ENCODE measurements at regions not wholly inside any gene's neighbourhood (a gene's known extent, or its start where the extent isn't known, plus 50 kb on each side); places are given as distances from the start of the nearest gene placed in this dataset.
A peak's percentile ranks its signal among the peaks of the same experiment; 100 is the strongest.
"Not testable (repeated sequence)": the region's sequence is repeated elsewhere in the genome, so short reads cannot be mapped to it uniquely, and the experiment has no call there.

- DNase-seq = no peak
- H3K27me3 Mint-ChIP-seq = peaks cover 11% of the 10 kb centered on the region
- H3K36me3 Mint-ChIP-seq = no peaks in the 10 kb centered on the region
- CTCF ChIA-PET = no interaction called here
- H3K4me3 Mint-ChIP-seq = no peak overlapping the region
- H3K9me3 Mint-ChIP-seq = peaks cover 2% of the 10 kb centered on the region
- no peak overlapping the region for H3K27ac Mint-ChIP-seq
- peaks cover 23% of the 10 kb centered on the region for H3K4me1 Mint-ChIP-seq
Observed at GRCh38 chr6:15020119-15020770, 225.6 kb upstream of the JARID2 start.

DNA sequence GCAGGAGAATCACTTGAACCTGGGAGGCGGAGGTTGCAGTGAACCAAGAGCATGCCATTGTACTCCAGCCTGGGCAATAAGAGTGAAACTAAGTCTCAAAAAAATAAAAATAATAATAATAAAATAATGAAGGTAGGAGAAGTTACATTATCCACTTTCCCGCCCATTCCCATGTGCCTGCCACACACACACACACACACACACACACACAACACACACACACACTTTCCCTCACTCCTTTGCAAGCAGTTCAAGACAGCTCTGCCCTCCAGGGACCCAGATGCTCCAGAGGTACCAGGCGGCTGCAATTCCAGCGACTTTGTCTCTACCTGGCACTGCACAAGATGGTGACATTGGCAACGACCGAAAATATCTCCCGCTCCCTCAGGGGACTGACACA, 224.8 kb upstream of the JARID2 start:
- DNase-seq = no peak
- H3K27me3 Mint-ChIP-seq = peaks cover 8% of the 10 kb centered on the region
- peaks cover 2% of the 10 kb centered on the region for H3K9me3 Mint-ChIP-seq
- CTCF ChIA-PET = no interaction called here
- H3K27ac Mint-ChIP-seq = no peak overlapping the region
- H3K36me3 Mint-ChIP-seq = no peaks in the 10 kb centered on the region
- no peak overlapping the region for H3K4me3 Mint-ChIP-seq
- H3K4me1 Mint-ChIP-seq = peaks cover 23% of the 10 kb centered on the region

GRCh38 chr6:15023018-15023417, 222.9 kb upstream of the JARID2 start:
- DNase-seq, H3K4me3 Mint-ChIP-seq, CTCF ChIA-PET, H3K27me3 Mint-ChIP-seq, H3K9me3 Mint-ChIP-seq, H3K36me3 Mint-ChIP-seq: not testable (repeated sequence)
- H3K4me1 Mint-ChIP-seq = peaks cover 13% of the 10 kb centered on the region
- peak overlapping the region; percentile 37 for H3K27ac Mint-ChIP-seq

DNA sequence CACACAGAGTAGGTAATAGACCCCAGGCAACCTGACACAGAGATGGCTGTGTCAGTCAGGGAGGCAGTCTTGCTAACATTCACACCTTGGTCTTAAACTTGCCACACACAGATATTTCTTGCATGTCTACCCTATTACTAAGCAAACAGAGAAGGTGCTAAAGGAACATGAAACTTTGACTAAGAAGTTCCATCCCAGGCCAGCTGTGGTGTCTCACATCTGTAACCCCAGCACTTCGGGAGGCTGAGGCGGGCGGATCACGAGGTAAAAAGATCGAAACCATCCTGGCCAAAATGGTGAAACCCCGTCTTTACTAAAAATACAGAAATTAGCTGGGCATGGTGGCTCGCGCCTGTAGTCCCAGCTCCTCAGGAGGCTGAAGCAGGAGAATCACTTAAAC, 222.4 kb upstream of the JARID2 start:
- Mint-ChIP-seq H3K27me3 (no peaks in the 10 kb centered on the region), H3K9me3 (peaks cover 2% of the 10 kb centered on the region), H3K27ac (peak overlapping the region; percentile 37), H3K4me3 (no peak overlapping the region), H3K4me1 (peaks cover 10% of the 10 kb centered on the region), H3K36me3 (no peaks in the 10 kb centered on the region)
- CTCF ChIA-PET = no interaction called here
- DNase-seq = no peak

GRCh38 chr6:15025446-15025845, 220.4 kb upstream of the JARID2 start:
- Mint-ChIP-seq H3K4me1 (peaks cover 7% of the 10 kb centered on the region), H3K36me3 (no peaks in the 10 kb centered on the region), H3K9me3 (peaks cover 3% of the 10 kb centered on the region), H3K27me3 (no peaks in the 10 kb centered on the region), H3K4me3 (no peak overlapping the region), H3K27ac (no peak overlapping the region)
- CTCF ChIA-PET = no interaction called here
- DNase-seq = no peak

GRCh38 chr6:15026832-15027231, 219.0 kb upstream of the JARID2 start:
- H3K4me3 Mint-ChIP-seq = no peak overlapping the region
- DNase-seq = no peak
- CTCF ChIA-PET = interaction anchor here (0.9 kb wide), 1 partner anchor 150 kb away, joined by 3 read pairs; no protein-coding TSS in a partner anchor
- H3K27ac Mint-ChIP-seq = no peak overlapping the region
- H3K4me1 Mint-ChIP-seq = peaks cover 9% of the 10 kb centered on the region
- peaks cover 2% of the 10 kb centered on the region for H3K36me3 Mint-ChIP-seq
- H3K27me3 Mint-ChIP-seq = no peaks in the 10 kb centered on the region
- H3K9me3 Mint-ChIP-seq = peaks cover 4% of the 10 kb centered on the region

DNA sequence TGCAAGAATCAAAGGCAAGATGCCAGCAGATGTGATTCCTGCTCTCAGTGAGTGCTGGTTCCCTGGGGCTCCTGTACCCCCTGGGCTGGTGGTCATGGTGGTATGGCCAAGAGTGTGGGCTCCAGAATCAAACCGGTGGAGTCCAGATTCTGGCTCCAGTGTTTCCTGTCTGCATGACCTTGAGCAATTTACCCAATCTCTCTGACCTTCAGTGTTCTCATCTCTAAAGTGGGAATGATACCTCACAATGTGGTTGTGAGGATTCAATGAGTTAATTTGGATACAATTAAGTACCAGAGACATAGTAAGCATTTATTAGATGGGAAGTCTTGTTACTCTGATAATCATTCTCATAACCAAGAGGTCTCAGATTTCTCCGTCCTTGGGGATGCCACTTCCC, 218.4 kb upstream of the JARID2 start:
- Mint-ChIP-seq H3K27me3 (no peaks in the 10 kb centered on the region), H3K27ac (no peak overlapping the region), H3K36me3 (peaks cover 2% of the 10 kb centered on the region), H3K4me3 (no peak overlapping the region), H3K4me1 (peaks cover 10% of the 10 kb centered on the region), H3K9me3 (peaks cover 4% of the 10 kb centered on the region)
- DNase-seq = no peak
- CTCF ChIA-PET = no interaction called here

DNA sequence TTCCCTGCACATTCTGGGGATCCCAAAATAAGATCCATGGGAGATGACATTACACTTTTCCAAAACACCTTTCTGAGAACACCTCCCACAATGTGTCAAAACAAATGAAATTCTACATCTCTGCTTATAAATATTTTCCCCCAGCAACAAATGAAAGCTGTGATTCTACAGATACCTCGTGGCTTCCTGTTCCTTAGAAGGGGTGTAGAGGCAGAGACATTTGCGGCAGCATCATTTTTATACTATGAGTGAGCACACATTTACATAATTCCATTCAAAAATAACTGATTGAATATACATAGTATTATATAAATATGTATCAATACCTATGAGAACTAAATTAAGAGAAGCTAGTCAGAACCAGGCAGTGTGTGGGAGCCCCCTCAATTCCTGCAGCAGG, 213.9 kb upstream of the JARID2 start:
- H3K9me3 Mint-ChIP-seq = peaks cover 4% of the 10 kb centered on the region
- peaks cover 4% of the 10 kb centered on the region for H3K27me3 Mint-ChIP-seq
- peaks cover 9% of the 10 kb centered on the region for H3K4me1 Mint-ChIP-seq
- no peak overlapping the region for H3K27ac Mint-ChIP-seq
- H3K36me3 Mint-ChIP-seq = peaks cover 2% of the 10 kb centered on the region
- no peak overlapping the region for H3K4me3 Mint-ChIP-seq
- no peak for DNase-seq
- CTCF ChIA-PET = no interaction called here

GRCh38 chr6:15033850-15034203, 212.0 kb upstream of the JARID2 start:
- H3K36me3 Mint-ChIP-seq = peaks cover 2% of the 10 kb centered on the region
- CTCF ChIA-PET = no interaction called here
- peaks cover 9% of the 10 kb centered on the region for H3K4me1 Mint-ChIP-seq
- no peak overlapping the region for H3K27ac Mint-ChIP-seq
- H3K4me3 Mint-ChIP-seq = no peak overlapping the region
- no peak for DNase-seq
- H3K9me3 Mint-ChIP-seq = peaks cover 4% of the 10 kb centered on the region
- peaks cover 4% of the 10 kb centered on the region for H3K27me3 Mint-ChIP-seq

DNA sequence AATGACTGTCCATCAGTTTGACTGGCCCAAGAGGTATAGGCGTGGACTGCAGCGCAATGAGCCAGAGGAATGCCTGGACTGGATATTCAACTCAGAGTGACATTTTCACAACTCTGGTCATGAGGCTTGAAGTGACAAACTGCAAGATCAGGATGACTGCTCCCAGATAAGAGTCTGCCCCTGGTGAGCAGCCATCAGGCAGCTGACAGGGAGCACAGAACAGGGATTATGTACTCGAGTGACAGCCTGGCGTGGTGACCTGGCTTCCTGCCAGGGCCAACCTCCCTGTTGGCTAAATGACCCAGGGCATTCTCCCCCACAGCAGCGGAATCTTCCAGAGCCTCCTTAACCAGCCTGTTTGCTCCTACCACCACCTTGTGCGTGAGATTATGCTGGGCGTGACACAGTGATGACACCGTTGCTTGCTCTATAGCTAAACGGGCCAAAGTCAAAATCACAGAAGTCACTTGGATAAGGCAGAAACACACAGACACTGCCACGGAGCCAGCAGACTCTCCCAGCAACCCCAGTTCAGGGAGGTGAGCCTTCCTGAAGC, 209.1 kb upstream of the JARID2 start:
- Mint-ChIP-seq H3K4me3 (no peak overlapping the region), H3K4me1 (peaks cover 5% of the 10 kb centered on the region), H3K36me3 (no peaks in the 10 kb centered on the region), H3K27me3 (peaks cover 4% of the 10 kb centered on the region), H3K27ac (no peak overlapping the region), H3K9me3 (no peaks in the 10 kb centered on the region)
- CTCF ChIA-PET = no interaction called here
- DNase-seq = no peak

- peaks cover 4% of the 10 kb centered on the region for H3K27me3 Mint-ChIP-seq
- H3K27ac Mint-ChIP-seq = no peak overlapping the region
- CTCF ChIA-PET = no interaction called here
- no peak overlapping the region for H3K4me3 Mint-ChIP-seq
- H3K4me1 Mint-ChIP-seq = peaks cover 3% of the 10 kb centered on the region
- H3K9me3 Mint-ChIP-seq = no peaks in the 10 kb centered on the region
- DNase-seq = no peak
- H3K36me3 Mint-ChIP-seq = no peaks in the 10 kb centered on the region
Observed at GRCh38 chr6:15037253-15037652, 208.6 kb upstream of the JARID2 start.

- Mint-ChIP-seq H3K4me1 (peaks cover 3% of the 10 kb centered on the region), H3K27ac (no peak overlapping the region), H3K27me3 (no peaks in the 10 kb centered on the region), H3K9me3 (no peaks in the 10 kb centered on the region), H3K4me3 (no peak overlapping the region), H3K36me3 (no peaks in the 10 kb centered on the region)
- DNase-seq = no peak
- CTCF ChIA-PET = no interaction called here
Observed at GRCh38 chr6:15038013-15038791, 207.7 kb upstream of the JARID2 start.

GRCh38 chr6:15039136-15039535, 206.7 kb upstream of the JARID2 start:
- H3K27me3 Mint-ChIP-seq = peaks cover 4% of the 10 kb centered on the region
- H3K4me3 Mint-ChIP-seq = no peak overlapping the region
- H3K36me3 Mint-ChIP-seq = no peaks in the 10 kb centered on the region
- CTCF ChIA-PET = interaction anchor here (0.9 kb wide), 1 partner anchor 264 kb away, joined by 3 read pairs; no protein-coding TSS in a partner anchor
- DNase-seq = no peak
- no peak overlapping the region for H3K27ac Mint-ChIP-seq
- no peaks in the 10 kb centered on the region for H3K4me1 Mint-ChIP-seq
- H3K9me3 Mint-ChIP-seq = no peaks in the 10 kb centered on the region

GRCh38 chr6:15042938-15043337, 202.9 kb upstream of the JARID2 start:
- no peaks in the 10 kb centered on the region for H3K4me1 Mint-ChIP-seq
- DNase-seq = no peak
- H3K27me3 Mint-ChIP-seq = peaks cover 4% of the 10 kb centered on the region
- no peak overlapping the region for H3K4me3 Mint-ChIP-seq
- no peaks in the 10 kb centered on the region for H3K36me3 Mint-ChIP-seq
- H3K27ac Mint-ChIP-seq = no peak overlapping the region
- CTCF ChIA-PET = no interaction called here
- no peaks in the 10 kb centered on the region for H3K9me3 Mint-ChIP-seq

Data from activated naive CD4-positive, alpha-beta T cell treated with anti-CD3 and anti-CD28 coated beads, Interleukin-2, amount 10 ng/mL, durations not matched to agents 7 days and 5 days (primary cell).